GM23338 (cell line): ENCODE measurements at regions not wholly inside any gene's neighbourhood (a gene's known extent, or its start where the extent isn't known, plus 50 kb on each side); places are given as distances from the start of the nearest gene placed in this dataset.

ENCODE experiments used
- ATAC-seq: fragments of 200-7000 bp; cut with Tn5 transposase; 3 replicates; pipeline ENCODE4 v1.9.1; 2020
- DNase-seq: peaks from one replicate; pipeline ENCODE4 v3.0.0-alpha.2; 2015; ENCODE audit warnings: low spot score
- H2AFZ ChIP-seq: fragments of 200-600 bp; sonication (generic); 2 replicates; pipeline ENCODE4 v1.8.0; 2016; ENCODE audit warnings: antibody characterized with exemption, mild to moderate bottlenecking, moderate library complexity
- H3F3A ChIP-seq: fragments of 200-600 bp; sonication (generic); replicated peaks from 2 replicates; pipeline ENCODE4 v1.8.0; 2017; ENCODE audit warnings: antibody characterized with exemption, mixed run types, low read depth
- H3K27ac ChIP-seq: fragments of 200-600 bp; sonication (generic); 2 replicates; pipeline ENCODE4 v1.6.1; 2016; ENCODE audit warnings: low read depth
- H3K27me3 ChIP-seq: fragments of 200-600 bp; sonication (generic); 2 replicates; pipeline ENCODE4 v1.8.0; 2016; ENCODE audit warnings: mild to moderate bottlenecking, mixed run types, moderate library complexity; ENCODE audit not compliant: insufficient read depth
- H3K36me3 ChIP-seq: fragments of 200-600 bp; sonication (generic); 2 replicates; pipeline ENCODE4 v1.8.0; 2016; ENCODE audit warnings: mild to moderate bottlenecking; ENCODE audit not compliant: insufficient read depth
- H3K4me1 ChIP-seq: fragments of 200-600 bp; sonication (generic); 2 replicates; pipeline ENCODE4 v1.8.0; 2016; ENCODE audit warnings: mild to moderate bottlenecking, moderate library complexity; ENCODE audit not compliant: insufficient read depth
- H3K4me2 ChIP-seq: fragments of 200-600 bp; sonication (generic); 2 replicates; pipeline ENCODE4 v1.7.1; 2017; ENCODE audit warnings: mixed run types
- H3K4me3 ChIP-seq: fragments of 200-600 bp; sonication (generic); 2 replicates; pipeline ENCODE4 v1.6.1; 2016; ENCODE audit warnings: mixed run types
- H3K79me2 ChIP-seq: fragments of 200-600 bp; sonication (generic); replicated peaks from 2 replicates; pipeline ENCODE4 v1.8.0; 2017; ENCODE audit warnings: mild to moderate bottlenecking; ENCODE audit not compliant: insufficient read depth
- H3K9me2 ChIP-seq: fragments of 200-600 bp; sonication (generic); 2 replicates; pipeline ENCODE4 v1.8.0; 2017; ENCODE audit not compliant: insufficient read depth
- H4K20me1 ChIP-seq: fragments of 200-600 bp; sonication (generic); replicated peaks from 2 replicates; pipeline ENCODE4 v1.8.0; 2017; ENCODE audit warnings: mild to moderate bottlenecking; ENCODE audit not compliant: insufficient read depth
- H3K27ac Mint-ChIP-seq: 2 replicates; pipeline ENCODE4 v1.8.0; 2020; ENCODE audit warnings: inconsistent platforms, mild to moderate bottlenecking, moderate library complexity, mixed read lengths
- H3K27me3 Mint-ChIP-seq: 3 replicates; pipeline ENCODE4 v1.8.0; 2022; ENCODE audit warnings: low read depth, mild to moderate bottlenecking, moderate library complexity, mixed read lengths, inconsistent platforms; ENCODE audit not compliant: insufficient read depth, poor library complexity
- H3K36me3 Mint-ChIP-seq: 3 replicates; pipeline ENCODE4 v1.8.0; 2021; ENCODE audit warnings: low read depth, mild to moderate bottlenecking, inconsistent platforms, moderate library complexity, mixed read lengths
- H3K4me1 Mint-ChIP-seq: 3 replicates; pipeline ENCODE4 v1.8.0; 2020; ENCODE audit warnings: mild to moderate bottlenecking, inconsistent platforms, mixed read lengths
- H3K4me3 Mint-ChIP-seq: 3 replicates; pipeline ENCODE4 v1.8.0; 2021; ENCODE audit warnings: moderate library complexity, mild to moderate bottlenecking, inconsistent platforms, mixed read lengths
- H3K9me3 Mint-ChIP-seq: 3 replicates; pipeline ENCODE4 v1.8.0; 2020; ENCODE audit warnings: moderate library complexity, mild to moderate bottlenecking, inconsistent platforms, mixed read lengths
- CREB1 ChIP-seq: fragments of 250-450 bp; sonication (Bioruptor Pico); IDR thresholded peaks from 2 replicates; pipeline ENCODE4 v1.5.0; 2020; ENCODE audit warnings: low read depth, mild to moderate bottlenecking, moderate library complexity
- ETS1 ChIP-seq: IDR thresholded peaks from 2 replicates; pipeline ENCODE4 v1.6.1; 2016; ENCODE audit warnings: antibody characterized with exemption
- EZH2 ChIP-seq: fragments of 200-600 bp; sonication (generic); IDR thresholded peaks from one replicate; pipeline ENCODE4 v1.8.0; 2017; ENCODE audit warnings: antibody characterized with exemption, mild to moderate bottlenecking, low read depth; ENCODE audit not compliant: unreplicated experiment
- EZH2phosphoT487 ChIP-seq: fragments of 200-600 bp; sonication (generic); IDR thresholded peaks from one replicate; pipeline ENCODE4 v1.8.1; 2018; ENCODE audit warnings: antibody characterized with exemption; ENCODE audit not compliant: unreplicated experiment
- NANOG ChIP-seq: IDR thresholded peaks from 2 replicates; pipeline ENCODE4 v1.6.1; 2016; ENCODE audit warnings: antibody characterized with exemption, borderline replicate concordance
- POLR2AphosphoS5 ChIP-seq: IDR thresholded peaks from 2 replicates; pipeline ENCODE4 v1.6.1; 2016; ENCODE audit warnings: antibody characterized with exemption, low read depth
- REST ChIP-seq: IDR thresholded peaks from one replicate; pipeline ENCODE4 v1.6.1; 2018; ENCODE audit warnings: antibody characterized with exemption; ENCODE audit not compliant: unreplicated experiment
- ZNF114 ChIP-seq: fragments of 250-450 bp; sonication (Bioruptor Pico); IDR thresholded peaks from 2 replicates; pipeline ENCODE4 v1.5.0; 2020; ENCODE audit warnings: mild to moderate bottlenecking, moderate library complexity
- TF ChIP-seq, protein P1 (sequence below), 2 experiments: fragments of 200-600 bp in 1 of 2; sonication (generic) in 1 of 2; conservative IDR thresholded peaks; 2 replicates each; pipeline versions ENCODE4 v1.5.1 to v1.6.1; 2016 to 2017; ENCODE audit warnings: antibody characterized with exemption in 2 of 2, low read depth in 2 of 2, mild to moderate bottlenecking in 2 of 2, moderate library complexity in 1 of 2

DNA sequence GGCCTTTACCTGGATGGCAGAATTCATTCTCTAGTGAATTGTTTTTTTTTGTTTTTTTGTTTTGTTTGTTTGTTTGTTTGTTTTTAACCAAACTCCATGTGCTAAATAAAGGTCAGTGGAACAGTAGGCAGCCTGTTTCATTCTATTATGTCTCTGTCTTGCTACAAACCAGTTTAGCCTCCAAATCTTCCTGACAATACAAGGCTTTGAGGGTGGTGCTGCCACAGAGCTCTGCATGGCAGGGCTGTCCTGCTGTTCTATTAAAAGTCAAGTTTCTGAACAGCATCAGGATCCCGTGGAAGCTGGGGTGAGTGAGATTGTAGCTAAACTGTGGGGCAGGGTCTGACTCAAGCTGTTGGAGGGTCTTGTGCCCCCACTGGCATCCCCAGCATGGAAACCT, 144.1 kb upstream of the MAST4 start (continued):
- no peak for TF ChIP-seq EZH2phosphoT487

- no peak overlapping the region for H3K4me3 ChIP-seq
- no peaks in the 10 kb centered on the region for H3K79me2 ChIP-seq
- Mint-ChIP-seq H3K27me3 (peaks cover 9% of the 10 kb centered on the region), H3K4me1 (peaks cover 18% of the 10 kb centered on the region; the same call in 2 of the 3 replicates), H3K27ac (no peak overlapping the region), H3K4me3 (no peak overlapping the region), H3K36me3 (peaks cover 22% of the 10 kb centered on the region), H3K9me3 (peaks cover 40% of the 10 kb centered on the region)
- no peaks in the 10 kb centered on the region for H3K27me3 ChIP-seq
- H3K36me3 ChIP-seq: no peaks in the 10 kb centered on the region; the same call in 1 of the 2 replicates
- H3K27ac ChIP-seq: no peak overlapping the region
- no peaks in the 10 kb centered on the region for H4K20me1 ChIP-seq
- H3K4me1 ChIP-seq: peaks cover 12% of the 10 kb centered on the region; the same call in 1 of the 2 replicates
- H3K9me2 ChIP-seq: peaks cover 16% of the 10 kb centered on the region
- TF ChIP-seq ETS1: no peak
- no peak for TF ChIP-seq REST
- TF ChIP-seq, protein P1, sequence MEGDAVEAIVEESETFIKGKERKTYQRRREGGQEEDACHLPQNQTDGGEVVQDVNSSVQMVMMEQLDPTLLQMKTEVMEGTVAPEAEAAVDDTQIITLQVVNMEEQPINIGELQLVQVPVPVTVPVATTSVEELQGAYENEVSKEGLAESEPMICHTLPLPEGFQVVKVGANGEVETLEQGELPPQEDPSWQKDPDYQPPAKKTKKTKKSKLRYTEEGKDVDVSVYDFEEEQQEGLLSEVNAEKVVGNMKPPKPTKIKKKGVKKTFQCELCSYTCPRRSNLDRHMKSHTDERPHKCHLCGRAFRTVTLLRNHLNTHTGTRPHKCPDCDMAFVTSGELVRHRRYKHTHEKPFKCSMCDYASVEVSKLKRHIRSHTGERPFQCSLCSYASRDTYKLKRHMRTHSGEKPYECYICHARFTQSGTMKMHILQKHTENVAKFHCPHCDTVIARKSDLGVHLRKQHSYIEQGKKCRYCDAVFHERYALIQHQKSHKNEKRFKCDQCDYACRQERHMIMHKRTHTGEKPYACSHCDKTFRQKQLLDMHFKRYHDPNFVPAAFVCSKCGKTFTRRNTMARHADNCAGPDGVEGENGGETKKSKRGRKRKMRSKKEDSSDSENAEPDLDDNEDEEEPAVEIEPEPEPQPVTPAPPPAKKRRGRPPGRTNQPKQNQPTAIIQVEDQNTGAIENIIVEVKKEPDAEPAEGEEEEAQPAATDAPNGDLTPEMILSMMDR (conservative IDR thresholded peaks at IDR 0.05; ENCODE audit: low read depth in 2 of 2): no peak
- TF ChIP-seq POLR2AphosphoS5: no peak
- no peak for TF ChIP-seq EZH2
- TF ChIP-seq CREB1 (CRISPR knock-in tag): no peak
- TF ChIP-seq NANOG: no peak
- no peak for TF ChIP-seq ZNF114 (CRISPR knock-in tag)
- H3K4me2 ChIP-seq: no peak overlapping the region
- DNase-seq: no peak
- peak overlapping the region; percentile 43; the same call in 1 of the 2 replicates for H2AFZ ChIP-seq
- no peak for ATAC-seq
- no peaks in the 10 kb centered on the region for H3F3A ChIP-seq
Observed at GRCh38 chr5:66454186-66455078, 141.8 kb upstream of the MAST4 start.
